ENCODE measurements at regions not wholly inside any gene's neighbourhood (a gene's known extent, or its start where the extent isn't known, plus 50 kb on each side); places are given as distances from the start of the nearest gene placed in this dataset.
A peak's percentile ranks its signal among the peaks of the same experiment; 100 is the strongest.

DNA sequence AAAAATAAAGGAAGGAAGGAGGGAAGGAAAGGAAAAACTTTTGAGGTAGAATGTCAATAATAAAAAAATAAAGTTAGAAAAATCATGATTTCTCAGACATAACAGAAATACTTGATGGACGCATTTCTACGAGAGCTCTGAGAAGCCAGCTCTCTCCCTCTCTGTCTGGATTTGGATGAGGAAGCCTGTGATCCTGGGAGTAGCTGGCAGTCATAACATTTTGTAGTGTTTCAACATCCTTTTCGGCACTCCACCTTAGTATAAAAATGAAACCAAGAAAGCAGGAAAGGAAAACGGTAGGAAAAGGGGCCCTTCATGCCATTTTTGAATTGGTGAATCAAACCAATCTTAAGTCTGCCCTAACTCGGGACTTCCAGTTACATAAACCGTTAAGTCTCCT, 321.3 kb downstream of the EPB41L4A start:
- no peaks in the 10 kb centered on the region for H3K79me2 ChIP-seq (ENCODE audit: low read depth)
- no peaks in the 10 kb centered on the region for H3F3A ChIP-seq (ENCODE audit: insufficient read depth, low read depth)
- intact Hi-C loops (cut with micrococcal nuclease; ENCODE audit: unreplicated experiment): no loop called here
- peak overlapping the region; percentile 32; the same call in 1 of the 2 replicates for H3K4me2 ChIP-seq
- no peak for DNase-seq
- ChIA-PET POLR2A (ENCODE audit: unreplicated experiment) (no interaction called here), CTCF (no interaction called here)
- no peak overlapping the region for H3K4me3 ChIP-seq
- H3K36me3 ChIP-seq (ENCODE audit: low read depth): no peaks in the 10 kb centered on the region
- no TSS peak for BruUV-seq (replicated peaks)
- H2AFZ ChIP-seq: no peak overlapping the region
- no peaks in the 10 kb centered on the region for H3K9me3 ChIP-seq (ENCODE audit: insufficient read depth, low read depth)
- H3K27me3 ChIP-seq (ENCODE audit: insufficient read depth, low read depth): no peaks in the 10 kb centered on the region
- H3K4me1 ChIP-seq (replicated peaks; ENCODE audit: insufficient read depth): no peaks in the 10 kb centered on the region
- H3K27ac ChIP-seq: no peak overlapping the region
- no peaks in the 10 kb centered on the region for H4K20me1 ChIP-seq (ENCODE audit: insufficient read depth)
- TF ChIP-seq EZH2 (IDR thresholded peaks at IDR 0.05; ENCODE audit: low read depth) (no peak), CTCF (conservative IDR thresholded peaks at IDR 0.05) (no peak)
- H3K9me2 ChIP-seq (ENCODE audit: insufficient read depth): no peaks in the 10 kb centered on the region; the same call in 1 of the 2 replicates

DNA sequence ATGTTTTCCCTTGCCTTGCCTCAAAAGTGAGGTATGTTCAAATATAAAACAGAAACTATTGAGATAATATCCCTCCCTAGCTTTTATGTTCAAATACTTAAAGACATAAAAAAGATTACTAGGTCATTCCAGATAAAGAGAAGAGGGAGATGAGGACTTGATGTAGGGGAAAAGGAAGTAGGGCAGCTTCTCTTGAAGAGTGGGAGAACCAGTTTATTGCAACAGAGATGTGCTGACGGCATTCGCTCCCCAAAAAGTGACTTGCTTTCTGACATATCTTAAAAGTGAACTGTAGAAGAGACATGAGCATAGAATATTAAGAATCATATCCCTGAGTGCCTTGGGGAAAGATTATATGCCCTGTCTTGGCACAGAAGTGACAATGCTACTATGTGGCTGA, 330.2 kb upstream of the NREP start:
- no TSS peak for BruUV-seq (replicated peaks)
- H3K79me2 ChIP-seq (ENCODE audit: low read depth): no peaks in the 10 kb centered on the region
- no peak for DNase-seq
- ChIA-PET POLR2A (ENCODE audit: unreplicated experiment) (no interaction called here), CTCF (no interaction called here)
- H3K27ac ChIP-seq: no peak overlapping the region
- no peak overlapping the region for H2AFZ ChIP-seq
- no peak for TF ChIP-seq CTCF (conservative IDR thresholded peaks at IDR 0.05)
- TF ChIP-seq EZH2 (IDR thresholded peaks at IDR 0.05; ENCODE audit: low read depth): no peak
- H3K4me3 ChIP-seq: no peak overlapping the region
- no peaks in the 10 kb centered on the region; the same call in 1 of the 2 replicates for H4K20me1 ChIP-seq (ENCODE audit: insufficient read depth)
- no peaks in the 10 kb centered on the region for H3K9me3 ChIP-seq (ENCODE audit: insufficient read depth, low read depth)
- intact Hi-C loops (cut with micrococcal nuclease; ENCODE audit: unreplicated experiment): no loop called here
- H3K4me1 ChIP-seq (replicated peaks; ENCODE audit: insufficient read depth): no peaks in the 10 kb centered on the region
- H3K4me2 ChIP-seq: no peak overlapping the region
- H3K36me3 ChIP-seq (ENCODE audit: low read depth): no peaks in the 10 kb centered on the region
- H3K27me3 ChIP-seq (ENCODE audit: insufficient read depth, low read depth): 0 out of 2 replicates have a peak, but pooled peaks cover 9% of the 10 kb centered on the region
- H3K9me2 ChIP-seq (ENCODE audit: insufficient read depth): no peaks in the 10 kb centered on the region
- H3F3A ChIP-seq (ENCODE audit: insufficient read depth, low read depth): no peaks in the 10 kb centered on the region

DNA sequence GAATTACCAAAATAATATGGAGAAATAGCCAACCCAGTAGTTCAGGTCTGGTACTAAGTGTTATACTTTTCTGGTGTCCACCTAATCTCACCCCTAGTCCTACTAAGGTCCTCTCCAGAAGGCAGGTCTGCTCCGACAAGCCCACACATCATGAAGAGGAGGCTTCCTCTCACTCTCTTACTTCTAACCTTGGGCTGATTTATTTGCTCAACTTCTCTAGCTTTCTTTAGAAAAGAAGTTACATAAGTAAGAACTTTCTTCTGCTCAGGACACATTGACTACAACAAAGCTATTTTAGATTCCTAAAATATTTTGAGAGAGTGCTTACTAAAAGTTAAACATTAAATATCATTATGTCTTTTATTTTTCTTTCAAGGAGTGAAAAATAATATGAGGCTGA, 329.7 kb upstream of the NREP start:
- H3K27me3 ChIP-seq (ENCODE audit: insufficient read depth, low read depth): 0 out of 2 replicates have a peak, but pooled peaks cover 9% of the 10 kb centered on the region
- TF ChIP-seq CTCF (conservative IDR thresholded peaks at IDR 0.05) (no peak), EZH2 (IDR thresholded peaks at IDR 0.05; ENCODE audit: low read depth) (no peak)
- H3K27ac ChIP-seq: no peak overlapping the region
- no peaks in the 10 kb centered on the region for H3F3A ChIP-seq (ENCODE audit: insufficient read depth, low read depth)
- ChIA-PET POLR2A (ENCODE audit: unreplicated experiment) (no interaction called here), CTCF (no interaction called here)
- no peak overlapping the region for H3K4me3 ChIP-seq
- no peak overlapping the region for H3K4me2 ChIP-seq
- no peaks in the 10 kb centered on the region for H3K79me2 ChIP-seq (ENCODE audit: low read depth)
- no peak for DNase-seq
- no TSS peak for BruUV-seq (replicated peaks)
- no peaks in the 10 kb centered on the region for H3K36me3 ChIP-seq (ENCODE audit: low read depth)
- H3K4me1 ChIP-seq (replicated peaks; ENCODE audit: insufficient read depth): no peaks in the 10 kb centered on the region
- no peaks in the 10 kb centered on the region for H3K9me3 ChIP-seq (ENCODE audit: insufficient read depth, low read depth)
- no peaks in the 10 kb centered on the region; the same call in 1 of the 2 replicates for H4K20me1 ChIP-seq (ENCODE audit: insufficient read depth)
- intact Hi-C loops (cut with micrococcal nuclease; ENCODE audit: unreplicated experiment): no loop called here
- H2AFZ ChIP-seq: no peak overlapping the region
- H3K9me2 ChIP-seq (ENCODE audit: insufficient read depth): no peaks in the 10 kb centered on the region
